A549 (cell line): ENCODE measurements at regions not wholly inside any gene's neighbourhood (a gene's known extent, or its start where the extent isn't known, plus 50 kb on each side); places are given as distances from the start of the nearest gene placed in this dataset.

Experiments used
- CHD4 ChIP-seq: fragments of 200-600 bp; sonication (generic); IDR thresholded peaks from 2 replicates; pipeline ENCODE4 v1.6.1; 2016; ENCODE audit warnings: antibody characterized with exemption, mild to moderate bottlenecking, borderline replicate concordance
- CTCF ChIP-seq: fragments of >200 bp; sonication (Bioruptor Twin); formaldehyde crosslinking; IDR thresholded peaks from 3 replicates; pipeline ENCODE4 v1.5.1; 2016
- MAX ChIP-seq: IDR thresholded peaks from 2 replicates; pipeline ENCODE4 v1.6.1; 2012
- POLR2A ChIP-seq: IDR thresholded peaks from 2 replicates; pipeline ENCODE4 v1.6.1; 2012; ENCODE audit warnings: mild to moderate bottlenecking, low read length
- RAD21 ChIP-seq, 2 experiments: fragments of >200 bp in 1 of 2; sonication (Bioruptor Twin) in 1 of 2; formaldehyde crosslinking in 1 of 2; IDR thresholded peaks in 1 of 2; conservative IDR thresholded peaks in 1 of 2; 2 replicates in 1 of 2; 3 replicates in 1 of 2; pipeline ENCODE4 v1.6.1; 2012 to 2018; ENCODE audit warnings: inconsistent platforms in 1 of 2
- REST ChIP-seq: fragments of 200-600 bp; sonication (generic); IDR thresholded peaks from 2 replicates; pipeline ENCODE4 v1.6.1; 2016; ENCODE audit warnings: antibody characterized with exemption, mild to moderate bottlenecking, moderate library complexity
- RFX5 ChIP-seq: fragments of 450-650 bp; IDR thresholded peaks from 2 replicates; pipeline ENCODE4 v1.7.1; 2014; ENCODE audit warnings: antibody characterized with exemption, mild to moderate bottlenecking, moderate library complexity
- RNF2 ChIP-seq: fragments of 200-600 bp; sonication (generic); IDR thresholded peaks from 2 replicates; pipeline ENCODE4 v1.6.1; 2016; ENCODE audit warnings: low read depth, mild to moderate bottlenecking, antibody characterized with exemption, moderate library complexity, borderline replicate concordance
- USF2 ChIP-seq: fragments of 450-650 bp; IDR thresholded peaks from 2 replicates; pipeline ENCODE4 v1.6.1; 2014; ENCODE audit warnings: antibody characterized with exemption

GRCh38 chr7:106561666-106562411, 99.1 kb downstream of the CCDC71L start:
- no peak for TF ChIP-seq RFX5
- TF ChIP-seq REST, result no peak
- no peak for TF ChIP-seq RAD21 (conservative IDR thresholded peaks at IDR 0.05 in 1 of 2, IDR thresholded peaks at IDR 0.05 in 1 of 2)
- TF ChIP-seq RNF2, result no peak
- no peak for TF ChIP-seq CTCF
- TF ChIP-seq CHD4, result no peak
- TF ChIP-seq POLR2A, result no peak
- no peak for TF ChIP-seq USF2
- TF ChIP-seq MAX, result no peak
